ENCODE measurements at regions not wholly inside any gene's neighbourhood (a gene's known extent, or its start where the extent isn't known, plus 50 kb on each side); places are given as distances from the start of the nearest gene placed in this dataset.

DNA sequence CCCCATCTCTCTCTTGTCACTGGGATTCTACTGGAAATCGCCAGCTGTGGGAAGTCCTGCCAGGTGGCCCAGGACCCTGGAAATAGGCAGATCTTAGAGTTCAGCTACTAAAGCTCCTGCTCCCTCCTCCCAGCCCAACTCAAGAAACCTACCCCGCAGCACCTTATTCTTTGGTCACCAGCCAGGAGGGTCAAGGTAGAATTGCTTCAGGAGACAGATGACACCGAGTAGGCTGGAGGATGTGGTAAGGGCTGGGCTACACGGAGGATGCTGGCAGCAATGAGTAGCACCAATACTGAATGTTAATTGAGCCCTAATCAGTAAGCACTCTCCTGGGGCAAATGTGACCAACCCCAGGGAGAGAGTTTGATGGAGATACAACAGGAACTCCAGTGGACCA is 119.7 kb upstream of the VASH1 start:
- no peak for TF ChIP-seq CTCF (IDR thresholded peaks at IDR 0.05)
- no peak for TF ChIP-seq POLR2A (IDR thresholded peaks at IDR 0.05)
